ENCODE measurements at regions not wholly inside any gene's neighbourhood (a gene's known extent, or its start where the extent isn't known, plus 50 kb on each side); places are given as distances from the start of the nearest gene placed in this dataset.

DNA sequence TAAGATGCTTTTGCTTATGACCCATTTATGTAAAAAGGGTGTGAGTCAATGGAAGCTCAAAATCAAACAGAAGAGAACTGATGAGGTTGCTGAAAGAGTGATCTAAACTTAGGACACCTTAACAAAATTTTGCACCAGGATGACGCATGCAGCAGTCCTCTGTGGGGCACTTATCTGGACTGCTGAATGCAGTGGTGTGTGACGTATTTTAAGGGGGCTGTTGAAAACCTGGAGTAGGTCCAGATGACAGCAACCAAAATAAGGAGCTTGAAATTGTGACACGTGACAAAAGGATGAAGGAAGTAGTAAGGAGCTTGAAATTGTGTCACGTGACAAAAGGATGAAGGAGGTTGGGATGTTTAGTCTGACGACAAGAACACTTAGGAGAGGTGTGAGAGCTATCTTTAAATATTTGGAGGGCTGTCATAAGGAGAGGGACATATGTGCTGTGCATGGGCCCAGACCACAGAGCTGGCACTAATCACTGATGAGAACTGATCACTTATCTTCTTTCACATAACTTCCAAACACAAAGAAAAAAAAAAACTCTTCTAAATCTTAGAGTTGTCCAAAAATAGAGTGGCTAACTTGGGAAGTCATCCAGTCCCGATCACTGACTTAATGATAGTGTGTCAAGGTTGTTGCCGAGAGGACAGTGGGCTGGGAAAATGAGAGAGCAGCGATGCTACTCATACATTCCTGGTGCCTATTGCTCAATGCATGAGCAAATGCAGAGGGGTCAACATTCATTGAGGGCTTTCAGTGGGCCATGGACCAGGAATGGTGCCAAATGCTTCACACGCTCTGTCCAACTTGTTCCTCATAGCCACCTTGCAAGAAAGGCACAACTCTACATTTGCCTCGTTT lies 264.2 kb upstream of the ZFHX3 start:
- no peaks in the 10 kb centered on the region for H3K36me3 ChIP-seq
- H3K27me3 ChIP-seq = no peaks in the 10 kb centered on the region
- ATAC-seq (no peak), DNase-seq (no peak)
- no peak overlapping the region for H3K4me3 ChIP-seq
- TF ChIP-seq, protein P1, sequence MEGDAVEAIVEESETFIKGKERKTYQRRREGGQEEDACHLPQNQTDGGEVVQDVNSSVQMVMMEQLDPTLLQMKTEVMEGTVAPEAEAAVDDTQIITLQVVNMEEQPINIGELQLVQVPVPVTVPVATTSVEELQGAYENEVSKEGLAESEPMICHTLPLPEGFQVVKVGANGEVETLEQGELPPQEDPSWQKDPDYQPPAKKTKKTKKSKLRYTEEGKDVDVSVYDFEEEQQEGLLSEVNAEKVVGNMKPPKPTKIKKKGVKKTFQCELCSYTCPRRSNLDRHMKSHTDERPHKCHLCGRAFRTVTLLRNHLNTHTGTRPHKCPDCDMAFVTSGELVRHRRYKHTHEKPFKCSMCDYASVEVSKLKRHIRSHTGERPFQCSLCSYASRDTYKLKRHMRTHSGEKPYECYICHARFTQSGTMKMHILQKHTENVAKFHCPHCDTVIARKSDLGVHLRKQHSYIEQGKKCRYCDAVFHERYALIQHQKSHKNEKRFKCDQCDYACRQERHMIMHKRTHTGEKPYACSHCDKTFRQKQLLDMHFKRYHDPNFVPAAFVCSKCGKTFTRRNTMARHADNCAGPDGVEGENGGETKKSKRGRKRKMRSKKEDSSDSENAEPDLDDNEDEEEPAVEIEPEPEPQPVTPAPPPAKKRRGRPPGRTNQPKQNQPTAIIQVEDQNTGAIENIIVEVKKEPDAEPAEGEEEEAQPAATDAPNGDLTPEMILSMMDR (IDR thresholded peaks at IDR 0.05) = no peak
- intact Hi-C loops (cut with DNase I) = no loop called here
- H3K4me1 ChIP-seq = no peaks in the 10 kb centered on the region
- no peak overlapping the region for H3K27ac ChIP-seq
- no peaks in the 10 kb centered on the region for H3K9me3 ChIP-seq

DNA sequence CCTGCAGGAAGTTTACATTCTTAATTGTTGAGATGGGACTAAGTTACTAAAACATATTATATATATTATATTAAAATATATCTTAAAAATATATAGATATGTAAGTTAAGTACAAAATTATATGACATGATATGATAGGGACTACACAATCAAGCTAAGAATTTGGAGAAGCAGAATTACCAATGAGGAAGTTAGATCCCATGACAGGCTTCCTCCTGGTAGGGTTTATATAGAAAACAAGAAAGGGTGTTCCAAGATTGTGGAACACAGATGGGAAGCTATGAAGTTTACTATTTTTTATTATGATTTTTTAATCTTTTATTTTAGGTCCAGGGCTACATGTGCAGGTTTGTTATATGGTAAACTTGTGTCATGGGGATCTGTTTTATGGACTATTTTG lies 260.8 kb upstream of the ZFHX3 start:
- intact Hi-C loops (cut with DNase I) = no loop called here
- no peaks in the 10 kb centered on the region for H3K27me3 ChIP-seq
- no peaks in the 10 kb centered on the region for H3K9me3 ChIP-seq
- no peaks in the 10 kb centered on the region for H3K36me3 ChIP-seq
- H3K4me1 ChIP-seq = no peaks in the 10 kb centered on the region
- no peak overlapping the region for H3K4me3 ChIP-seq
- H3K27ac ChIP-seq = no peak overlapping the region
- ATAC-seq (no peak), DNase-seq (no peak)
- TF ChIP-seq, protein P1 (IDR thresholded peaks at IDR 0.05) = no peak

DNA sequence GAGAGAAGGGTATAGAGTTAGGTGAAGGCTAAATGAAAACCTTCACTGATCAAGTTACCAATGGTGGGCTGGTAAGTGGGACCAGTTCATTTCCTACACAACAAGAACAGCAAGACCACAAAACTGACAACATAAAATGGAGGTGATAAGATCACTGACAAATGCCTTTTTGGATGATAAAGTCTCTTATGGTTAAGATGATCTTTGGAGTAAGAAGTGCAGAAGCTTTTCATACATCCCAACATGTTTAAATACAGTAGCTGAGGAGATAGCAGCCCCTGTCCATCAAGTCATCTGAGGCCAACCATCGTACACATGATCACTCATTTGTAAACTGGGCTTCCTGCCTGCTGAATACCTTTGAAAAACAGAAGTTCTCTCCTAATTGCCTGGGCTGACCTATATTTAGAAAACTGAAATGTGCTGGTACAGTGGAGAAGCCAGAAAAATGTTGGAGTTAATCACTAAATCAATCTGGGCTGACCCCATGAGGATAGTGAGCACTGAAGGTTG lies 259.0 kb upstream of the ZFHX3 start:
- TF ChIP-seq, protein P1 (IDR thresholded peaks at IDR 0.05) = no peak

DNA sequence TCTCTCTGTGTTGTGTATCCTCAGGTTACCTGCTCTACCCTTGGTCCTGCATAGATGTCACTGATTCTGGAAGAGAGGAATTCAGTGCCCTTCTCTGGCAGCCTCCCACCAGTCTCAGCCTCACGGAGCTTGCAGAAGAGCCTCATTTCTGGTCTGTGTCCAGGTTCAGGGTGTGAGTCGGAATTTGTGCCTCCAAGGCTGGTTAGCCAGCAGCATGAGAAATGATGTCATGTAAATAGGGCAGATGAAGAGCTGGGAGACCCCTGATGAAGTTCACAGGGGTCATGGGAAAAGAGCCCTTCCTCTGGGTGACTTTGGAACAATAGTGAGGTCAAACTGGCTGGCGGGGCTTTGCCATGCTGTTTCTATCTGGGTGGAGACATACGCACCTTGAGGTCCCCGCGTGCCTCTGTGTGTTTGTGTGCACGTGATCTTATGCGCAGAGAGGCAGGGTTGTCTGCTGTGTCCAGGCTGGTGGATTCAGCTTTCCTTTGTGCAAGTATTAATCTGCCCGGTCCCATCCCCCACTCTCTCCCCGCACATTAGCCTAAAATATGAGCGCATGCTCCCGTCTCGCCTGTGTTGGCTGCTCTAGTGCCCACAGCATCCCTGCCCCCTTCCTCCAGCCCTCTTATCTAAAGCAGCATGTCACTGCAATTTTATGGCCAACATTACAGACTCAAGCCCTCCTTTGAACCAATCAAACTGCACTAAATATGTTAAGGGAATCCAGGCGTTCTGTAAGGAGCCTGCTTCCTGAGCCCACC lies 256.3 kb upstream of the ZFHX3 start:
- ATAC-seq (no peak), DNase-seq (no peak)
- Histone ChIP-seq H3K4me1 (no peaks in the 10 kb centered on the region), H3K4me3 (no peak overlapping the region), H3K27me3 (no peaks in the 10 kb centered on the region), H3K9me3 (no peaks in the 10 kb centered on the region), H3K27ac (no peak overlapping the region), H3K36me3 (no peaks in the 10 kb centered on the region)
- intact Hi-C loops (cut with DNase I) = no loop called here
- TF ChIP-seq, protein P1 (IDR thresholded peaks at IDR 0.05) = no peak

More for the DNA sequence above, 259.0 kb upstream of the ZFHX3 start:
- H3K4me1 ChIP-seq = no peaks in the 10 kb centered on the region
- ATAC-seq (no peak), DNase-seq (no peak)
- H3K9me3 ChIP-seq = no peaks in the 10 kb centered on the region
- H3K4me3 ChIP-seq = no peak overlapping the region
- H3K27ac ChIP-seq = no peak overlapping the region
- intact Hi-C loops (cut with DNase I) = no loop called here
- H3K27me3 ChIP-seq = no peaks in the 10 kb centered on the region
- no peaks in the 10 kb centered on the region for H3K36me3 ChIP-seq

DNA sequence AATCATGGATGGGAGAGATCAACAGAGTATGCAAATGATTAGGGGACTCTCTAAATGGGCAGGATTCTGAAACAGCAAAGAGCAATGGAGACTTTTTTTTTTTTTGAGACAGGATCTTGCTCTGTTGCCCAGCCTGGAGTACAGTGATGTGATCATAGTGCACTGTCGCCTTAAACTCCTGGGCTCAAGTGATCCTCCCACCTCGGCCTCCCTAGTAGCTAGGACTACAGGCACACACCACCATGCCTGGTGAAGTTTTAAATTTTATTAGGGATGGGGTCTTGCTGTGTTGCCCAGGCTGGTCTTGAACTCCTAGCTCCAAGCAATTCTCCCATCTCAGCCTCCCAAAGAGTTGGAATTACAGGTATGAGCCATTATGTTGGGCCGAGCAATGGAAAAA lies 255.0 kb upstream of the ZFHX3 start:
- H3K27ac ChIP-seq = no peak overlapping the region
- intact Hi-C loops (cut with DNase I) = no loop called here
- H3K36me3 ChIP-seq = no peaks in the 10 kb centered on the region
- ATAC-seq (no peak), DNase-seq (no peak)
- no peaks in the 10 kb centered on the region for H3K9me3 ChIP-seq
- no peaks in the 10 kb centered on the region for H3K27me3 ChIP-seq
- H3K4me3 ChIP-seq = no peak overlapping the region
- TF ChIP-seq, protein P1 (IDR thresholded peaks at IDR 0.05) = no peak
- no peaks in the 10 kb centered on the region for H3K4me1 ChIP-seq
